ENCODE measurements at regions not wholly inside any gene's neighbourhood (a gene's known extent, or its start where the extent isn't known, plus 50 kb on each side); places are given as distances from the start of the nearest gene placed in this dataset.

DNA sequence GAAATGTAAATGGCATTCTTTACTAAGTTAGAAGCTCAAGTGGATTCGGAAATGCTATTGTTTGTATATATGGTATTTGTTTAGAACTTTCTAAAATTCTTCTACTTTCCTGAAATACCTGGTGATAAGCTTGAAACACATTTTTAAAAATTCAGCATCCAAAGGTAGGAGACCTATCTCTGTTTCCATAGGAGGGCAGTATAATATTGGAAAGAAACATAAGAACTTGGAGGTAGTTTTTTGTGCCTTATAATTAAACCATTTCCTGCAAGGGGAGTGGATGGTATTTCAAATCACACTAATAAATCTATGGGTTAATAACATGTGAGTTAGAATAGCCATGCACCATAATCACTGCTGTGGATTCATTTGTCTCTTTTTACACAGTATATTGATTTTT is 217.4 kb upstream of the AADAT start:
- no peak overlapping the region for H3K4me3 ChIP-seq (ENCODE audit: low read depth, low read length, poor library complexity, severe bottlenecking)
- H3K9ac ChIP-seq (ENCODE audit: low read length): no peak overlapping the region
- H2AFZ ChIP-seq (ENCODE audit: low read length): no peak overlapping the region
- H3K9me3 ChIP-seq (ENCODE audit: low read length): no peaks in the 10 kb centered on the region
- TF ChIP-seq, protein P1, sequence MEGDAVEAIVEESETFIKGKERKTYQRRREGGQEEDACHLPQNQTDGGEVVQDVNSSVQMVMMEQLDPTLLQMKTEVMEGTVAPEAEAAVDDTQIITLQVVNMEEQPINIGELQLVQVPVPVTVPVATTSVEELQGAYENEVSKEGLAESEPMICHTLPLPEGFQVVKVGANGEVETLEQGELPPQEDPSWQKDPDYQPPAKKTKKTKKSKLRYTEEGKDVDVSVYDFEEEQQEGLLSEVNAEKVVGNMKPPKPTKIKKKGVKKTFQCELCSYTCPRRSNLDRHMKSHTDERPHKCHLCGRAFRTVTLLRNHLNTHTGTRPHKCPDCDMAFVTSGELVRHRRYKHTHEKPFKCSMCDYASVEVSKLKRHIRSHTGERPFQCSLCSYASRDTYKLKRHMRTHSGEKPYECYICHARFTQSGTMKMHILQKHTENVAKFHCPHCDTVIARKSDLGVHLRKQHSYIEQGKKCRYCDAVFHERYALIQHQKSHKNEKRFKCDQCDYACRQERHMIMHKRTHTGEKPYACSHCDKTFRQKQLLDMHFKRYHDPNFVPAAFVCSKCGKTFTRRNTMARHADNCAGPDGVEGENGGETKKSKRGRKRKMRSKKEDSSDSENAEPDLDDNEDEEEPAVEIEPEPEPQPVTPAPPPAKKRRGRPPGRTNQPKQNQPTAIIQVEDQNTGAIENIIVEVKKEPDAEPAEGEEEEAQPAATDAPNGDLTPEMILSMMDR (IDR thresholded peaks at IDR 0.05; ENCODE audit: low read length): no peak
- no peak for TF ChIP-seq EZH2 (IDR thresholded peaks at IDR 0.05; ENCODE audit: borderline replicate concordance, low read length)
- H4K20me1 ChIP-seq (ENCODE audit: insufficient read depth, low read length): no peaks in the 10 kb centered on the region
- H3K9me2 ChIP-seq (ENCODE audit: low read depth, low read length): no peaks in the 10 kb centered on the region
- no peaks in the 10 kb centered on the region for H3K27me3 ChIP-seq (ENCODE audit: insufficient read depth, low read length)
- no peaks in the 10 kb centered on the region for H3K79me2 ChIP-seq (ENCODE audit: insufficient read depth, low read length)
- no peaks in the 10 kb centered on the region for H3K4me1 ChIP-seq (ENCODE audit: insufficient read depth, low read length, severe bottlenecking)
- H3K27ac ChIP-seq (ENCODE audit: low read depth, low read length, poor library complexity, severe bottlenecking): no peak overlapping the region
- no peak overlapping the region for H3K4me2 ChIP-seq (ENCODE audit: low read length)
- no peaks in the 10 kb centered on the region for H3K36me3 ChIP-seq (ENCODE audit: insufficient read depth, low read length)
- H3F3A ChIP-seq (ENCODE audit: insufficient read depth, low read length): no peaks in the 10 kb centered on the region

DNA sequence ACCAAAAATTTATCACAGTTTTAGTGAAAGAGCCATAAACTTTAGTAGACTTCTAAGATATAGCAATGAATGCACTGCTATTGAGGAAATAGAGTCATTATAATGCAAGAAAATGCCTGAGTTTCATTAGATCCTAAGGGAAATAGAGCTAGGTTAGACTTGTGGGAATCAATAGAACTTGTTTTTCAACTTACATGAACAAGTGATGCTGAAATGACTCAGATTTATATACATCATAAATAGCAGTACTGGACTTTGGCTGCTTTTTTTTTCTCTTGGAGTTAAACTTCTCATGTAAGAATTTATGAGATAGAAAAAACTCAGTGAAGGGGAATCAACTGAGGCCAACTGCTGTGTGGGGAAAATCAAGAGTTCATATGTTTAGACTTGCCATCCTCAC is 216.5 kb upstream of the AADAT start:
- no peak overlapping the region for H3K9ac ChIP-seq (ENCODE audit: low read length)
- H2AFZ ChIP-seq (ENCODE audit: low read length): no peak overlapping the region
- H3K4me2 ChIP-seq (ENCODE audit: low read length): no peak overlapping the region
- H3K9me2 ChIP-seq (ENCODE audit: low read depth, low read length): no peaks in the 10 kb centered on the region
- no peaks in the 10 kb centered on the region for H3K27me3 ChIP-seq (ENCODE audit: insufficient read depth, low read length)
- H3K79me2 ChIP-seq (ENCODE audit: insufficient read depth, low read length): no peaks in the 10 kb centered on the region
- H3K9me3 ChIP-seq (ENCODE audit: low read length): no peaks in the 10 kb centered on the region
- H3K4me3 ChIP-seq (ENCODE audit: low read depth, low read length, poor library complexity, severe bottlenecking): no peak overlapping the region
- TF ChIP-seq, protein P1 (IDR thresholded peaks at IDR 0.05; ENCODE audit: low read length): no peak
- TF ChIP-seq EZH2 (IDR thresholded peaks at IDR 0.05; ENCODE audit: borderline replicate concordance, low read length): no peak
- H3K4me1 ChIP-seq (ENCODE audit: insufficient read depth, low read length, severe bottlenecking): no peaks in the 10 kb centered on the region
- H4K20me1 ChIP-seq (ENCODE audit: insufficient read depth, low read length): no peaks in the 10 kb centered on the region
- no peaks in the 10 kb centered on the region for H3F3A ChIP-seq (ENCODE audit: insufficient read depth, low read length)
- H3K36me3 ChIP-seq (ENCODE audit: insufficient read depth, low read length): no peaks in the 10 kb centered on the region
- no peak overlapping the region for H3K27ac ChIP-seq (ENCODE audit: low read depth, low read length, poor library complexity, severe bottlenecking)

DNA sequence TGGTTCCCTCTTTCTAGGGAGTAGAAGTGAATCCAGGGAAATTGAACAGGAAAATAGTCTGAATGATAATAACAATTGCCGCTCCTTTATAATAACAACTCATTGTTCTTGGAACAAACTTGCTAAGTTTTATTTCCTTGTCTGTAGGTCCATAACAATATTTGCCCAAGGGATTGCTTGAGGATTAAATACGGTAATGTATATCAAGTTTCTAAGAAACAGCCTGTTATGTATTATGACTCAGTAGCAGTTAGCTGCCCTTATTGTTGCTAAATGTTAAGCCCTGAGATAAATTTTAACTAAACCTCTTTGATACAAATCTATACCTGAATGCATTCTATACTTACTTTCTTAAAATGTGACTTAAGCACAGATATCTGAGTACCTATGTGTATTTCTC is 215.9 kb upstream of the AADAT start:
- H3K27me3 ChIP-seq (ENCODE audit: insufficient read depth, low read length): no peaks in the 10 kb centered on the region
- H3K4me1 ChIP-seq (ENCODE audit: insufficient read depth, low read length, severe bottlenecking): no peaks in the 10 kb centered on the region
- no peaks in the 10 kb centered on the region for H4K20me1 ChIP-seq (ENCODE audit: insufficient read depth, low read length)
- H3K9me2 ChIP-seq (ENCODE audit: low read depth, low read length): no peaks in the 10 kb centered on the region
- H3K36me3 ChIP-seq (ENCODE audit: insufficient read depth, low read length): no peaks in the 10 kb centered on the region
- H3K27ac ChIP-seq (ENCODE audit: low read depth, low read length, poor library complexity, severe bottlenecking): no peak overlapping the region
- H3K79me2 ChIP-seq (ENCODE audit: insufficient read depth, low read length): no peaks in the 10 kb centered on the region
- TF ChIP-seq, protein P1 (IDR thresholded peaks at IDR 0.05; ENCODE audit: low read length): no peak
- TF ChIP-seq EZH2 (IDR thresholded peaks at IDR 0.05; ENCODE audit: borderline replicate concordance, low read length): no peak
- H3K4me2 ChIP-seq (ENCODE audit: low read length): no peak overlapping the region
- H3K9ac ChIP-seq (ENCODE audit: low read length): no peak overlapping the region
- no peak overlapping the region for H3K4me3 ChIP-seq (ENCODE audit: low read depth, low read length, poor library complexity, severe bottlenecking)
- no peaks in the 10 kb centered on the region for H3K9me3 ChIP-seq (ENCODE audit: low read length)
- H3F3A ChIP-seq (ENCODE audit: insufficient read depth, low read length): no peaks in the 10 kb centered on the region
- H2AFZ ChIP-seq (ENCODE audit: low read length): no peak overlapping the region

Measured in OCI-LY1 (cell line).